Transverse colon (tissue), 4 donors: ENCODE measurements at regions not wholly inside any gene's neighbourhood (a gene's known extent, or its start where the extent isn't known, plus 50 kb on each side); places are given as distances from the start of the nearest gene placed in this dataset.

ENCODE experiments used
- DNase-seq: peaks from one replicate; pipeline ENCODE4 v3.0.0-alpha.2; 2019
- H3K27ac ChIP-seq, 4 donors: fragments of 200-600 bp; sonication (generic); 2 replicates each; pipeline ENCODE4 v1.5.1; 2016 to 2018; ENCODE audit warnings: inconsistent platforms in 4 of 4
- H3K27me3 ChIP-seq: fragments of 200-600 bp; sonication (generic); 2 replicates; pipeline ENCODE4 v1.5.1; 2017; ENCODE audit warnings: inconsistent platforms
- H3K36me3 ChIP-seq, 4 donors: fragments of 200-600 bp; sonication (generic); 2 replicates each; pipeline ENCODE4 v1.5.1; 2017 to 2019; ENCODE audit warnings: inconsistent platforms in 4 of 4
- H3K4me1 ChIP-seq, 4 donors: fragments of 200-600 bp; sonication (generic); 2 replicates each; pipeline ENCODE4 v1.5.1; 2017 to 2020; ENCODE audit warnings: inconsistent platforms in 4 of 4
- H3K4me3 ChIP-seq, 4 donors: fragments of 200-600 bp; sonication (generic); 1 replicate in 1 of 4; 2 replicates in 3 of 4; pipeline versions ENCODE4 v1.5.1 to v1.6.1; 2017 to 2019; ENCODE audit warnings: inconsistent platforms in 4 of 4
- H3K9me3 ChIP-seq, 2 donors: fragments of 200-600 bp; sonication (generic); 2 replicates each; pipeline ENCODE4 v1.5.1; 2017 to 2019; ENCODE audit warnings: inconsistent platforms in 2 of 2
- CTCF ChIP-seq, 5 experiments: fragments of 200-600 bp in 3 of 5; fragments of 450-650 bp in 2 of 5; sonication (generic) in 3 of 5; IDR thresholded peaks; 1 replicate in 2 of 5; 2 replicates in 3 of 5; pipeline ENCODE4 v1.5.1; 2016 to 2017; ENCODE audit warnings: antibody characterized with exemption in 5 of 5, inconsistent platforms in 3 of 5, mild to moderate bottlenecking in 2 of 5, moderate library complexity in 1 of 5
- EP300 ChIP-seq: sonication (generic); formaldehyde crosslinking; IDR thresholded peaks from one replicate; pipeline ENCODE4 v1.6.1; 2017; ENCODE audit warnings: antibody characterized with exemption, low read depth
- POLR2A ChIP-seq: fragments of 450-650 bp; IDR thresholded peaks from one replicate; pipeline ENCODE4 v1.6.1; 2016; ENCODE audit warnings: antibody characterized with exemption, mild to moderate bottlenecking, moderate library complexity
- POLR2AphosphoS5 ChIP-seq, 3 donors: sonication (generic); formaldehyde crosslinking; IDR thresholded peaks; one replicate each; pipeline ENCODE4 v1.6.1; 2016; ENCODE audit warnings: antibody characterized with exemption in 3 of 3
- WGBS, 2 donors: methylation state at CpG; one replicate each; pipeline ENCODE4 v1.1.5; 2018; ENCODE audit warnings: low coverage in 1 of 2; 5-methylcytosine and 5-hydroxymethylcytosine counted together
- in situ Hi-C, 4 donors: fragments of 200-750 bp; cut with MboI; loops; one replicate each; pipeline versions ENCODE4 v1.15.0 to v1.15.1; 2017; ENCODE audit warnings: low sequenced_read_pairs in 3 of 4, low pct_ligation_motif_present in 1 of 4, low pct_unique_long_range_greater_than_20kb in 1 of 4
- intact Hi-C: fragments of 100-400 bp; cut with DNase I; formaldehyde crosslinking; loops from one replicate; pipeline ENCODE4 v1.15.1; 2023; ENCODE audit warnings: low total_unique reads

- DNase-seq, result no peak
- 71% methylated on average over 7 of the region's 9 CpGs; no CpG with 5 or more reads in 1 of the 2 donors for WGBS, 2 donors
- intact Hi-C loops, result no loop called here
These were observed 242.2 kb upstream of the PPP2R2D start for GRCh38 chr10:131658476-131659110.

GRCh38 chr10:131660427-131660826, 240.4 kb upstream of the PPP2R2D start:
- TF ChIP-seq EP300, result no peak
- TF ChIP-seq POLR2A, result no peak
- TF ChIP-seq POLR2AphosphoS5 (IDR thresholded peaks at IDR 0.05), result no peak
- TF ChIP-seq CTCF (IDR thresholded peaks at IDR 0.05), result no peak
- no peaks in the 10 kb centered on the region for H3K9me3 ChIP-seq
- intact Hi-C loops, result no loop called here
- no peaks in the 10 kb centered on the region for H3K36me3 ChIP-seq
- in situ Hi-C loops, result no loop called here
- H3K27me3 ChIP-seq, result no peaks in the 10 kb centered on the region
- no peak overlapping the region for H3K27ac ChIP-seq
- no peaks in the 10 kb centered on the region for H3K4me1 ChIP-seq
- no peak overlapping the region for H3K4me3 ChIP-seq
- 82 to 85% methylated on average over 4 to 9 of the region's 9 CpGs for WGBS, 2 donors
- DNase-seq, result no peak

More at GRCh38 chr10:131658476-131659110, 242.2 kb upstream of the PPP2R2D start:
- Histone ChIP-seq H3K4me1 (no peaks in the 10 kb centered on the region), H3K27ac (no peak overlapping the region), H3K4me3 (no peak overlapping the region), H3K27me3 (no peaks in the 10 kb centered on the region), H3K9me3 (no peaks in the 10 kb centered on the region), H3K36me3 (no peaks in the 10 kb centered on the region)
- in situ Hi-C loops, result no loop called here
- no peak for TF ChIP-seq POLR2A
- no peak for TF ChIP-seq POLR2AphosphoS5 (IDR thresholded peaks at IDR 0.05)
- TF ChIP-seq EP300, result no peak
- TF ChIP-seq CTCF (IDR thresholded peaks at IDR 0.05), result no peak

GRCh38 chr10:131662851-131663250, 238.0 kb upstream of the PPP2R2D start:
- TF ChIP-seq EP300 (no peak), POLR2AphosphoS5 (IDR thresholded peaks at IDR 0.05) (no peak), CTCF (IDR thresholded peaks at IDR 0.05) (no peak), POLR2A (no peak)
- intact Hi-C loops, result no loop called here
- in situ Hi-C loops, result no loop called here
- no peak for DNase-seq
- Histone ChIP-seq H3K27ac (no peak overlapping the region), H3K27me3 (no peaks in the 10 kb centered on the region), H3K4me3 (no peak overlapping the region), H3K9me3 (no peaks in the 10 kb centered on the region), H3K36me3 (no peaks in the 10 kb centered on the region), H3K4me1 (no peaks in the 10 kb centered on the region)
- 89% methylated on average over 10 of the region's 10 CpGs; no CpG with 5 or more reads in 1 of the 2 donors for WGBS, 2 donors

GRCh38 chr10:131663351-131663750, 237.5 kb upstream of the PPP2R2D start:
- TF ChIP-seq POLR2A (no peak), CTCF (IDR thresholded peaks at IDR 0.05) (no peak), POLR2AphosphoS5 (IDR thresholded peaks at IDR 0.05) (no peak), EP300 (no peak)
- DNase-seq, result no peak
- intact Hi-C loops, result no loop called here
- Histone ChIP-seq H3K27ac (no peak overlapping the region), H3K4me3 (no peak overlapping the region), H3K36me3 (no peaks in the 10 kb centered on the region), H3K27me3 (no peaks in the 10 kb centered on the region), H3K9me3 (no peaks in the 10 kb centered on the region), H3K4me1 (no peaks in the 10 kb centered on the region)
- WGBS, 2 donors, result 88% methylated on average over 4 of the region's 4 CpGs; no CpG with 5 or more reads in 1 of the 2 donors
- in situ Hi-C loops, result no loop called here
